SK-N-SH (cell line): ENCODE measurements at regions not wholly inside any gene's neighbourhood (a gene's known extent, or its start where the extent isn't known, plus 50 kb on each side); places are given as distances from the start of the nearest gene placed in this dataset.

Source experiments
- CTCF ChIA-PET: fragments of 300-600, 350-600 bp; formaldehyde crosslinking; extraction: SDS; loops from one replicate; lab custom pipeline; 2021; lab: Yijun Ruan, JAX
- POLR2A ChIA-PET: fragments of 350-600 bp; sonication (Branson Sonifier 250); formaldehyde crosslinking; extraction: SDS; loops from one replicate; lab custom pipeline; 2020; ENCODE audit warnings: antibody characterized with exemption, inconsistent platforms; lab: Yijun Ruan, JAX
- DNase-seq: peaks from one replicate; pipeline ENCODE4 v3.0.0; 2012
- H2AFZ ChIP-seq: fragments of 200-600 bp; sonication (generic); 2 replicates; pipeline ENCODE4 v1.8.1; 2016; ENCODE audit warnings: antibody characterized with exemption, mild to moderate bottlenecking, low read depth
- H3F3A ChIP-seq: fragments of 200-600 bp; sonication (generic); replicated peaks from 2 replicates; pipeline ENCODE3; 2016; ENCODE audit warnings: antibody characterized with exemption, mild to moderate bottlenecking; ENCODE audit not compliant: insufficient read depth
- H3K27ac ChIP-seq, 2 experiments: fragments of 200-500 bp in 1 of 2; fragments of 200-600 bp in 1 of 2; sonication (Bioruptor generic) in 1 of 2; sonication (generic), shearing (Covaris generic) in 1 of 2; 2 replicates each; pipeline versions ENCODE4 v1.5.1 to v1.6.1; 2014 to 2016; ENCODE audit warnings: low read depth in 2 of 2, inconsistent platforms in 1 of 2, low read length in 1 of 2, mild to moderate bottlenecking in 1 of 2, mixed read lengths in 1 of 2
- H3K27me3 ChIP-seq: fragments of 200-600 bp; sonication (generic), shearing (Covaris generic); 2 replicates; pipeline ENCODE4 v1.6.1; 2016; ENCODE audit warnings: mixed run types; ENCODE audit not compliant: insufficient read depth
- H3K36me3 ChIP-seq, 2 experiments: fragments of 200-500 bp in 1 of 2; fragments of 200-600 bp in 1 of 2; sonication (Bioruptor generic) in 1 of 2; sonication (generic) in 1 of 2; replicated peaks in 1 of 2; 2 replicates each; pipeline versions ENCODE3 to v1.5.1; 2014 to 2016; ENCODE audit warnings: low read length in 1 of 2, mild to moderate bottlenecking in 1 of 2; ENCODE audit not compliant: insufficient read depth in 2 of 2, control insufficient read depth in 1 of 2
- H3K4me1 ChIP-seq, 2 experiments: fragments of 200-500 bp in 1 of 2; fragments of 200-600 bp in 1 of 2; sonication (Bioruptor generic) in 1 of 2; sonication (generic), shearing (Covaris generic) in 1 of 2; 2 replicates each; pipeline versions ENCODE4 v1.5.1 to v1.6.1; 2014 to 2016; ENCODE audit warnings: low read depth in 1 of 2, low read length in 1 of 2, mixed run types in 1 of 2; ENCODE audit not compliant: insufficient read depth in 2 of 2, control insufficient read depth in 1 of 2
- H3K4me2 ChIP-seq: fragments of 200-600 bp; sonication (generic), shearing (Covaris generic); 2 replicates; pipeline ENCODE4 v1.6.1; 2017; ENCODE audit warnings: mixed run types
- H3K4me3 ChIP-seq, 2 experiments: fragments of 200-500 bp in 1 of 2; fragments of 200-600 bp in 1 of 2; sonication (Bioruptor generic) in 1 of 2; sonication (generic), shearing (Covaris generic) in 1 of 2; 2 replicates each; pipeline versions ENCODE4 v1.5.1 to v1.8.1; 2014 to 2016; ENCODE audit warnings: low read depth in 2 of 2, inconsistent platforms in 1 of 2, low read length in 1 of 2, mild to moderate bottlenecking in 1 of 2, mixed read lengths in 1 of 2, moderate library complexity in 1 of 2
- H3K79me2 ChIP-seq: fragments of 200-600 bp; sonication (generic); 2 replicates; pipeline ENCODE4 v1.8.1; 2017; ENCODE audit warnings: mild to moderate bottlenecking; ENCODE audit not compliant: insufficient read depth
- H3K9ac ChIP-seq: fragments of 200-600 bp; sonication (generic); 2 replicates; pipeline ENCODE4 v1.6.1; 2017; ENCODE audit warnings: mixed run types
- H3K9me2 ChIP-seq: fragments of 200-600 bp; sonication (generic); 2 replicates; pipeline ENCODE4 v1.6.1; 2017; ENCODE audit warnings: mixed run types
- H3K9me3 ChIP-seq: fragments of 200-600 bp; sonication (generic); 2 replicates; pipeline ENCODE4 v1.6.1; 2017; ENCODE audit warnings: mixed run types, mild to moderate bottlenecking, moderate library complexity
- H4K20me1 ChIP-seq: fragments of 200-600 bp; sonication (generic); 2 replicates; pipeline ENCODE4 v1.6.1; 2017; ENCODE audit warnings: mild to moderate bottlenecking, mixed run types; ENCODE audit not compliant: insufficient read depth
- CHD2 ChIP-seq: fragments of 150-350 bp; IDR thresholded peaks from 2 replicates; pipeline ENCODE4 v1.6.1; 2018; ENCODE audit warnings: low read length; ENCODE audit not compliant: partially characterized antibody
- CTCF ChIP-seq: fragments of 200-600 bp; sonication (generic); IDR thresholded peaks from 2 replicates; pipeline ENCODE4 v1.6.1; 2017; ENCODE audit warnings: antibody characterized with exemption, mild to moderate bottlenecking, moderate library complexity
- ELF1 ChIP-seq: IDR thresholded peaks from 2 replicates; pipeline ENCODE4 v1.4.0; 2012
- EZH2phosphoT487 ChIP-seq: fragments of 200-600 bp; sonication (generic); IDR thresholded peaks from 2 replicates; pipeline ENCODE4 v1.6.1; 2017; ENCODE audit warnings: low read depth, mixed run types, mild to moderate bottlenecking, antibody characterized with exemption, moderate library complexity, borderline replicate concordance
- MAX ChIP-seq: IDR thresholded peaks from 2 replicates; pipeline ENCODE4 v1.4.0; 2012; ENCODE audit warnings: low read depth
- MXI1 ChIP-seq: IDR thresholded peaks from 2 replicates; pipeline ENCODE4 v1.6.1; 2012; ENCODE audit warnings: mild to moderate bottlenecking, low read depth, low read length, improper control_type of control experiment
- NFIC ChIP-seq: IDR thresholded peaks from 2 replicates; pipeline ENCODE4 v1.4.0; 2012; ENCODE audit warnings: borderline replicate concordance
- NRF1 ChIP-seq: IDR thresholded peaks from 2 replicates; pipeline ENCODE4 v1.6.1; 2012; ENCODE audit warnings: low read depth, mild to moderate bottlenecking, low read length
- POLR2AphosphoS5 ChIP-seq: IDR thresholded peaks from 2 replicates; pipeline ENCODE4 v1.6.1; 2012; ENCODE audit warnings: low read depth, low read length
- RAD21 ChIP-seq: IDR thresholded peaks from 2 replicates; pipeline ENCODE4 v1.6.1; 2012; ENCODE audit warnings: mild to moderate bottlenecking, low read length
- RCOR1 ChIP-seq: fragments of 150-350 bp; IDR thresholded peaks from 2 replicates; pipeline ENCODE4 v1.6.1; 2017; ENCODE audit warnings: antibody characterized with exemption, low read length
- RFX5 ChIP-seq: IDR thresholded peaks from 2 replicates; pipeline ENCODE4 v1.6.1; 2012; ENCODE audit warnings: mild to moderate bottlenecking, improper control_type of control experiment, low read length
- SIN3A ChIP-seq: IDR thresholded peaks from 2 replicates; pipeline ENCODE4 v1.6.1; 2012; ENCODE audit warnings: low read depth, mild to moderate bottlenecking, low read length, moderate library complexity, borderline replicate concordance
- SMC3 ChIP-seq: IDR thresholded peaks from 2 replicates; pipeline ENCODE4 v1.6.1; 2012; ENCODE audit warnings: low read depth, low read length, improper control_type of control experiment
- TCF12 ChIP-seq: IDR thresholded peaks from 2 replicates; pipeline ENCODE4 v1.4.0; 2012
- TEAD4 ChIP-seq: IDR thresholded peaks from 2 replicates; pipeline ENCODE4 v1.4.0; 2012; ENCODE audit warnings: mild to moderate bottlenecking, borderline replicate concordance; ENCODE audit not compliant: insufficient read depth
- WGBS: methylation state at CpG from one replicate; pipeline ENCODE4 v1.1.6; 2017; ENCODE audit warnings: low lambda C conversion rate; 5-methylcytosine and 5-hydroxymethylcytosine counted together
- TF ChIP-seq, protein P1 (sequence below): fragments of 150-350 bp; IDR thresholded peaks from 2 replicates; pipeline ENCODE4 v1.6.1; 2016; ENCODE audit warnings: mild to moderate bottlenecking, low read depth, low read length
- TF ChIP-seq, protein P2 (sequence below): IDR thresholded peaks from 2 replicates; pipeline ENCODE4 v1.4.0; 2012; ENCODE audit warnings: low read depth, borderline replicate concordance

GRCh38 chr7:109532262-109532992 lies 962.8 kb downstream of the DNAJB9 start:
- Histone ChIP-seq H3K36me3 (no peaks in the 10 kb centered on the region), H3K9me2 (no peaks in the 10 kb centered on the region), H3K79me2 (no peaks in the 10 kb centered on the region), H3K27me3 (no peaks in the 10 kb centered on the region), H3F3A (no peaks in the 10 kb centered on the region), H3K27ac (no peak overlapping the region), H2AFZ (no peak overlapping the region), H3K9ac (no peak overlapping the region), H3K4me3 (no peak overlapping the region), H3K9me3 (no peaks in the 10 kb centered on the region), H3K4me1 (no peaks in the 10 kb centered on the region), H4K20me1 (no peaks in the 10 kb centered on the region), H3K4me2 (no peak overlapping the region)
- no peak for DNase-seq
- ChIA-PET CTCF (no interaction called here), POLR2A (no interaction called here)
- WGBS: 45% methylated on average over 1 of the region's 1 CpG
- TF ChIP-seq POLR2AphosphoS5 (no peak), RAD21 (no peak), CHD2 (no peak), NRF1 (no peak), RCOR1 (no peak), TCF12 (no peak), ELF1 (no peak)
- TF ChIP-seq, protein P1, sequence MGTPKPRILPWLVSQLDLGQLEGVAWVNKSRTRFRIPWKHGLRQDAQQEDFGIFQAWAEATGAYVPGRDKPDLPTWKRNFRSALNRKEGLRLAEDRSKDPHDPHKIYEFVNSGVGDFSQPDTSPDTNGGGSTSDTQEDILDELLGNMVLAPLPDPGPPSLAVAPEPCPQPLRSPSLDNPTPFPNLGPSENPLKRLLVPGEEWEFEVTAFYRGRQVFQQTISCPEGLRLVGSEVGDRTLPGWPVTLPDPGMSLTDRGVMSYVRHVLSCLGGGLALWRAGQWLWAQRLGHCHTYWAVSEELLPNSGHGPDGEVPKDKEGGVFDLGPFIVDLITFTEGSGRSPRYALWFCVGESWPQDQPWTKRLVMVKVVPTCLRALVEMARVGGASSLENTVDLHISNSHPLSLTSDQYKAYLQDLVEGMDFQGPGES: no peak
- TF ChIP-seq, protein P2, sequence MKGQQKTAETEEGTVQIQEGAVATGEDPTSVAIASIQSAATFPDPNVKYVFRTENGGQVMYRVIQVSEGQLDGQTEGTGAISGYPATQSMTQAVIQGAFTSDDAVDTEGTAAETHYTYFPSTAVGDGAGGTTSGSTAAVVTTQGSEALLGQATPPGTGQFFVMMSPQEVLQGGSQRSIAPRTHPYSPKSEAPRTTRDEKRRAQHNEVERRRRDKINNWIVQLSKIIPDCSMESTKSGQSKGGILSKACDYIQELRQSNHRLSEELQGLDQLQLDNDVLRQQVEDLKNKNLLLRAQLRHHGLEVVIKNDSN: no peak

DNA sequence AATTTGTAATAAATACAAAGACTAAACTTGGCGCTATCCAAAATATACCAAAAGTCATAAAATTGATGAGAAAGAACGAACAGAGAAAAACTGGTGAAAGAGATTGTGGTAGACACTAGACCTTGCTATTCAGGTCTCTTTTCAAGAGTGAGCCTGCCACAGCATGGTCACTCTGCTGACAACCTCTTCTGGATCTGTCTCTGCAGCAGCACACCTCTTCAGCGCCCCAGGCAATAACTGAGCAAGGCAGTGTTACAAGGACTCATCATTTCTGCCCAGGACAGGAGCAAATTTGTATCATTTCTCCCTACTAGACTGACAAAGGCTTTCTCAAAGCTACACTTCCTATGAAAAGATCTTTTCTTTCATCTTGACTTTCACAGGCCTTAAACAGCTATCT lies 976.0 kb downstream of the DNAJB9 start:
- Histone ChIP-seq H3K79me2 (no peaks in the 10 kb centered on the region), H3F3A (no peaks in the 10 kb centered on the region), H3K9me3 (no peaks in the 10 kb centered on the region), H3K4me1 (no peaks in the 10 kb centered on the region; a peak in 1 of 4 replicates), H3K4me2 (no peak overlapping the region), H3K27ac (no peak overlapping the region), H4K20me1 (no peaks in the 10 kb centered on the region), H2AFZ (no peak overlapping the region), H3K9ac (no peak overlapping the region), H3K9me2 (no peaks in the 10 kb centered on the region), H3K4me3 (no peak overlapping the region), H3K27me3 (no peaks in the 10 kb centered on the region), H3K36me3 (no peaks in the 10 kb centered on the region)
- 7% methylated on average over 3 of the region's 3 CpGs for WGBS
- no peak for DNase-seq
- POLR2A ChIA-PET: no interaction called here
- CTCF ChIA-PET: interaction anchor here (1.3 kb wide), 1 partner anchor 28 kb away, joined by 3 read pairs; no protein-coding TSS in a partner anchor
- TF ChIP-seq SIN3A: no peak
- no peak for TF ChIP-seq SMC3
- TF ChIP-seq RAD21: no peak
- TF ChIP-seq, protein P1: no peak
- TF ChIP-seq CHD2: no peak
- no peak for TF ChIP-seq ELF1
- no peak for TF ChIP-seq MXI1
- no peak for TF ChIP-seq POLR2AphosphoS5
- no peak for TF ChIP-seq EZH2phosphoT487
- no peak for TF ChIP-seq CTCF
- TF ChIP-seq TCF12: no peak
- no peak for TF ChIP-seq TEAD4
- no peak for TF ChIP-seq NFIC
- TF ChIP-seq MAX: no peak
- TF ChIP-seq RFX5: no peak
- TF ChIP-seq NRF1: no peak
